Vagina (tissue), 2 donors: ENCODE measurements at regions not wholly inside any gene's neighbourhood (a gene's known extent, or its start where the extent isn't known, plus 50 kb on each side); places are given as distances from the start of the nearest gene placed in this dataset.

ENCODE experiments used
- DNase-seq, 2 donors: peaks; one replicate each; pipeline ENCODE4 v3.0.0-alpha.2; 2017; ENCODE audit errors: extremely low spot score in 2 of 2
- H3K27ac ChIP-seq: fragments of 200-600 bp; sonication (generic); one replicate; pipeline ENCODE4 v1.5.1; 2019
- H3K27me3 ChIP-seq: fragments of 200-600 bp; sonication (generic); one replicate; pipeline ENCODE4 v1.5.1; 2019
- H3K36me3 ChIP-seq, 2 donors: fragments of 200-600 bp; sonication (generic); one replicate each; pipeline ENCODE4 v1.5.1; 2017 to 2019
- H3K4me1 ChIP-seq: fragments of 200-600 bp; sonication (generic); one replicate; pipeline ENCODE4 v1.5.1; 2019
- H3K4me3 ChIP-seq, 2 donors: fragments of 200-600 bp; sonication (generic); 1 replicate in 1 of 2; 2 replicates in 1 of 2; pipeline ENCODE4 v1.5.1; 2016 to 2019
- H3K9me3 ChIP-seq: fragments of 200-600 bp; sonication (generic); one replicate; pipeline ENCODE4 v1.5.1; 2019
- POLR2A ChIP-seq, 2 donors: fragments of 450-650 bp; IDR thresholded peaks; one replicate each; pipeline ENCODE4 v1.6.1; 2017; ENCODE audit warnings: antibody characterized with exemption in 2 of 2, mild to moderate bottlenecking in 2 of 2, moderate library complexity in 2 of 2
- POLR2AphosphoS5 ChIP-seq, 2 donors: sonication (generic); formaldehyde crosslinking; IDR thresholded peaks; one replicate each; pipeline ENCODE4 v1.9.0; 2017; ENCODE audit warnings: antibody characterized with exemption in 2 of 2, mild to moderate bottlenecking in 2 of 2, low read depth in 1 of 2; ENCODE audit not compliant: insufficient read depth in 1 of 2
- intact Hi-C: fragments of 100-400 bp; cut with DNase I; formaldehyde crosslinking; loops from one replicate; pipeline ENCODE4 v1.15.1; 2023
- TF ChIP-seq, protein P1 (sequence below), 3 experiments: fragments of 450-650 bp in 2 of 3; fragments of 200-600 bp in 1 of 3; sonication (generic) in 1 of 3; IDR thresholded peaks; one replicate each; pipeline ENCODE4 v1.5.1; 2017 to 2019; ENCODE audit warnings: antibody characterized with exemption in 3 of 3, mild to moderate bottlenecking in 2 of 3, moderate library complexity in 2 of 3

DNA sequence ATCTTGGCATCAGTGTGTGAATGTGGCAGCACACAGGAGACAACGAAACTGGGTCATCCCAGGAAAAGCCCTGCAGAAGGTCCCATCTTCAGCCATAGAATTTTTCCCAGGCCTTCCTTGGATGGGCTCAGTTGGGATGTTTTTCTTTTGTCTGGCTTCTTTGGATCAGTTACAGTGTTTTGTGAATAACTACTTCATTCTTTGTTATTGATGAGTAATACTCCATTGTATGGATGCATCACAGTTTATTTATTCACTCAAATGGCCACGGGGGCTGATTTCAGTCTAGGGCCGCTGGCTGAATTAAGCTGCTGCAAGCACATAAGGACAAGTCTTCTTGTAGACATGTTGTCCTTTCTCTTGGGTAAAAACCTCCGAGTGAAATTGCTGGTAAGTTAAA, 81.3 kb upstream of the CD93 start:
- Histone ChIP-seq H3K9me3 (no peaks in the 10 kb centered on the region), H3K36me3 (no peaks in the 10 kb centered on the region), H3K27ac (no peak overlapping the region), H3K4me3 (no peak overlapping the region), H3K4me1 (no peaks in the 10 kb centered on the region), H3K27me3 (no peaks in the 10 kb centered on the region)
- intact Hi-C loops, result no loop called here
- peak in 1 of 2 donors; percentile 47 for DNase-seq
- TF ChIP-seq, protein P1, sequence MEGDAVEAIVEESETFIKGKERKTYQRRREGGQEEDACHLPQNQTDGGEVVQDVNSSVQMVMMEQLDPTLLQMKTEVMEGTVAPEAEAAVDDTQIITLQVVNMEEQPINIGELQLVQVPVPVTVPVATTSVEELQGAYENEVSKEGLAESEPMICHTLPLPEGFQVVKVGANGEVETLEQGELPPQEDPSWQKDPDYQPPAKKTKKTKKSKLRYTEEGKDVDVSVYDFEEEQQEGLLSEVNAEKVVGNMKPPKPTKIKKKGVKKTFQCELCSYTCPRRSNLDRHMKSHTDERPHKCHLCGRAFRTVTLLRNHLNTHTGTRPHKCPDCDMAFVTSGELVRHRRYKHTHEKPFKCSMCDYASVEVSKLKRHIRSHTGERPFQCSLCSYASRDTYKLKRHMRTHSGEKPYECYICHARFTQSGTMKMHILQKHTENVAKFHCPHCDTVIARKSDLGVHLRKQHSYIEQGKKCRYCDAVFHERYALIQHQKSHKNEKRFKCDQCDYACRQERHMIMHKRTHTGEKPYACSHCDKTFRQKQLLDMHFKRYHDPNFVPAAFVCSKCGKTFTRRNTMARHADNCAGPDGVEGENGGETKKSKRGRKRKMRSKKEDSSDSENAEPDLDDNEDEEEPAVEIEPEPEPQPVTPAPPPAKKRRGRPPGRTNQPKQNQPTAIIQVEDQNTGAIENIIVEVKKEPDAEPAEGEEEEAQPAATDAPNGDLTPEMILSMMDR (IDR thresholded peaks at IDR 0.05), result no peak
- TF ChIP-seq POLR2A (IDR thresholded peaks at IDR 0.05) (no peak), POLR2AphosphoS5 (IDR thresholded peaks at IDR 0.05; ENCODE audit: insufficient read depth in 1 of 2, low read depth in 1 of 2) (no peak)

DNA sequence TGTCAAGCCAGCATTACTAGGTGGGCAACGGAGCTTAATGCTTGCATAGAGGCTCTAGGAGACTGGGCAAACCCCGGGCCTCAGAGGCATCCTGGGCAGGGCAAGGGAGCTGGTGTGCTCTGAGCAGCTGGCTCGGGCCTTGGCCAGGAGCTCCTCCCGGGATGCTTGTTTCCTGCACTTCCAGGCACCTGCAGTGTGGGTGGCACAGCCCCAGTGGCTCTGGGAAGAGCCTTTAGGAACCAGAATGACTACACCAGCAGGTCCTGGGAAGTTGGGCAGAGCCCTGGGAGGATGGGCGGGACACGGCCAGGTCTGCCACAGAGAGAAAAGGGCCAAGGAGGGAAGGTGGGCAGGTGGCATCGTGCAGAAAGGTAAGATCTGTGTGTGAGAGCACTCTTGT, 80.4 kb upstream of the CD93 start:
- Histone ChIP-seq H3K27me3 (no peaks in the 10 kb centered on the region), H3K36me3 (no peaks in the 10 kb centered on the region), H3K4me3 (no peak overlapping the region), H3K27ac (no peak overlapping the region), H3K9me3 (no peaks in the 10 kb centered on the region), H3K4me1 (peaks cover 8% of the 10 kb centered on the region)
- intact Hi-C loops, result no loop called here
- peak; percentile 44 to 85 for DNase-seq
- no peak for TF ChIP-seq POLR2AphosphoS5 (IDR thresholded peaks at IDR 0.05; ENCODE audit: insufficient read depth in 1 of 2, low read depth in 1 of 2)
- TF ChIP-seq, protein P1 (IDR thresholded peaks at IDR 0.05), result no peak

DNA sequence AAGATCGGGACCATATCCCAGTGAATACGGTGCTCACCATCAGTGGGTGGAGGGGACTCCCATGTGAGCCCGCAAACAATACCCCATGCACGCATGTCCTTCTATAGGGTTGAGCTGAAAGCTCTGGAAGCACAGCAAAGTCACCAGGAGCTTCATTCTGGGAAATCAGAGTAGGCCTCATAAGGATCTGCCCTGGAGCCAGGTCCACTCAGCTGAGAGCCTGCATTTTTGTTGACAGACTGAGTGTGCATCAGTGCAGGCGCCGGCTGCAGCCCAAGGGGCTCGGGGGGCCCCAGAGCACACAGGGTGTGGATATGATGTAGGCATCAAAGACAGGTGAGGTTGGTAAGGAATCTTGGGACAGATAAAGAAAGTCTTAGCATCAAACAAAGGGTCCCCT, 79.8 kb upstream of the CD93 start:
- TF ChIP-seq, protein P1 (IDR thresholded peaks at IDR 0.05), result no peak
- TF ChIP-seq POLR2A (IDR thresholded peaks at IDR 0.05) (no peak), POLR2AphosphoS5 (IDR thresholded peaks at IDR 0.05; ENCODE audit: insufficient read depth in 1 of 2, low read depth in 1 of 2) (no peak)
- DNase-seq, result peak in 1 of 2 donors; percentile 54
- H3K36me3 ChIP-seq, result no peaks in the 10 kb centered on the region
- H3K4me1 ChIP-seq, result peaks cover 14% of the 10 kb centered on the region
- no peaks in the 10 kb centered on the region for H3K9me3 ChIP-seq
- intact Hi-C loops, result no loop called here
- no peak overlapping the region for H3K4me3 ChIP-seq
- H3K27me3 ChIP-seq, result no peaks in the 10 kb centered on the region
- no peak overlapping the region for H3K27ac ChIP-seq

- H3K4me1 ChIP-seq, result peaks cover 20% of the 10 kb centered on the region
- DNase-seq, result peak in 1 of 2 donors; percentile 71
- no peaks in the 10 kb centered on the region for H3K9me3 ChIP-seq
- TF ChIP-seq POLR2A (IDR thresholded peaks at IDR 0.05), result no peak
- TF ChIP-seq POLR2AphosphoS5 (IDR thresholded peaks at IDR 0.05; ENCODE audit: insufficient read depth in 1 of 2, low read depth in 1 of 2), result no peak
- TF ChIP-seq, protein P1 (IDR thresholded peaks at IDR 0.05), result no peak
- H3K36me3 ChIP-seq, result no peaks in the 10 kb centered on the region
- no peak overlapping the region for H3K27ac ChIP-seq
- H3K4me3 ChIP-seq, result no peak overlapping the region
- intact Hi-C loops, result no loop called here
- no peaks in the 10 kb centered on the region for H3K27me3 ChIP-seq
Measured at GRCh38 chr20:23165307-23165750, 79.2 kb upstream of the CD93 start.

DNA sequence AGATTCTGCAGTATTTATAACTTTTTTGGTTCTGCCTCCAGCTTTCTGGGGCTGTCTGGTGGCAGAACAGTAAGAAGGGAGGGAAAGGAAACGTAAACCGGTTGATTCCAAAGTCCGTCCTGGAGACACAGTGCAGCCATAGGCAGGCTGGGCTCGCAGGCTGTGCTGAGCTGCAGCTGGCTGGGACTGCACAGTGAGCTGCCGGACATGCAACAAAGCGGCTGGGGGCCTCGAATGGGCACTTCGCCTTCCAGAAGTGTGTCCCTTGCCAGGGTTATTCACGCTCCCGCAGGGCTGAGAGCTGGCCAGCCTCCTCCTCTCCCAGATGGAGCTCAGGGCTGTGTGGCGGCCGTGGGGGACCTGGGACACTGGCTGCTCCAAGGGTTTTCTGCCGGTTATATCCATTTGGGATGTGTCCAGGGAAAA, 78.1 kb upstream of the CD93 start:
- no peaks in the 10 kb centered on the region for H3K36me3 ChIP-seq
- intact Hi-C loops, result no loop called here
- no peaks in the 10 kb centered on the region for H3K27me3 ChIP-seq
- peak in 1 of 2 donors; percentile 75 for DNase-seq
- no peak overlapping the region for H3K27ac ChIP-seq
- H3K9me3 ChIP-seq, result no peaks in the 10 kb centered on the region
- H3K4me1 ChIP-seq, result peaks cover 32% of the 10 kb centered on the region
- H3K4me3 ChIP-seq, result no peak overlapping the region
- no peak for TF ChIP-seq POLR2A (IDR thresholded peaks at IDR 0.05)
- TF ChIP-seq, protein P1 (IDR thresholded peaks at IDR 0.05), result no peak
- no peak for TF ChIP-seq POLR2AphosphoS5 (IDR thresholded peaks at IDR 0.05; ENCODE audit: insufficient read depth in 1 of 2, low read depth in 1 of 2)
